ENCODE measurements at regions not wholly inside any gene's neighbourhood (a gene's known extent, or its start where the extent isn't known, plus 50 kb on each side); places are given as distances from the start of the nearest gene placed in this dataset.
A peak's percentile ranks its signal among the peaks of the same experiment; 100 is the strongest.

- no peak for ATAC-seq
- Mint-ChIP-seq H3K4me3 (no peak overlapping the region), H3K27me3 (no peaks in the 10 kb centered on the region), H3K27ac (no peak overlapping the region), H3K4me1 (no peaks in the 10 kb centered on the region), H3K36me3 (no peaks in the 10 kb centered on the region), H3K9me3 (no peaks in the 10 kb centered on the region)
Observed at GRCh38 chr15:96887730-96888129, 557.2 kb downstream of the NR2F2 start.

GRCh38 chr15:96888764-96889163 is 558.3 kb downstream of the NR2F2 start:
- no peaks in the 10 kb centered on the region for H3K27me3 Mint-ChIP-seq
- no peak for ATAC-seq
- no peaks in the 10 kb centered on the region for H3K4me1 Mint-ChIP-seq
- no peaks in the 10 kb centered on the region for H3K36me3 Mint-ChIP-seq
- no peak overlapping the region for H3K27ac Mint-ChIP-seq
- H3K9me3 Mint-ChIP-seq = no peaks in the 10 kb centered on the region
- H3K4me3 Mint-ChIP-seq = no peak overlapping the region

GRCh38 chr15:96889734-96890480 is 559.4 kb downstream of the NR2F2 start:
- Mint-ChIP-seq H3K9me3 (no peaks in the 10 kb centered on the region), H3K4me3 (peak overlapping the region; percentile 44), H3K36me3 (no peaks in the 10 kb centered on the region), H3K27ac (no peak overlapping the region), H3K27me3 (no peaks in the 10 kb centered on the region), H3K4me1 (no peaks in the 10 kb centered on the region)
- ATAC-seq = no peak

GRCh38 chr15:96891046-96891445 is 560.5 kb downstream of the NR2F2 start:
- H3K36me3 Mint-ChIP-seq = no peaks in the 10 kb centered on the region
- ATAC-seq = no peak
- H3K27me3 Mint-ChIP-seq = no peaks in the 10 kb centered on the region
- H3K4me1 Mint-ChIP-seq = no peaks in the 10 kb centered on the region
- no peak overlapping the region for H3K4me3 Mint-ChIP-seq
- no peaks in the 10 kb centered on the region for H3K9me3 Mint-ChIP-seq
- H3K27ac Mint-ChIP-seq = no peak overlapping the region

- no peak for ATAC-seq
- Mint-ChIP-seq H3K27me3 (no peaks in the 10 kb centered on the region), H3K36me3 (no peaks in the 10 kb centered on the region)
Observed at GRCh38 chr15:96893159-96893906, 562.8 kb downstream of the NR2F2 start.

GRCh38 chr15:96894659-96895058 is 564.2 kb downstream of the NR2F2 start:
- H3K9me3 Mint-ChIP-seq = no peaks in the 10 kb centered on the region
- no peaks in the 10 kb centered on the region for H3K4me1 Mint-ChIP-seq
- no peak for ATAC-seq
- H3K4me3 Mint-ChIP-seq = no peak overlapping the region
- H3K36me3 Mint-ChIP-seq = no peaks in the 10 kb centered on the region
- H3K27me3 Mint-ChIP-seq = no peaks in the 10 kb centered on the region
- H3K27ac Mint-ChIP-seq = no peak overlapping the region

More at GRCh38 chr15:96893159-96893906, 562.8 kb downstream of the NR2F2 start:
- Mint-ChIP-seq H3K27ac (no peak overlapping the region), H3K4me3 (no peak overlapping the region), H3K4me1 (no peaks in the 10 kb centered on the region), H3K9me3 (no peaks in the 10 kb centered on the region)

GRCh38 chr15:96896766-96897165 is 566.3 kb downstream of the NR2F2 start:
- no peak for ATAC-seq
- Mint-ChIP-seq H3K9me3 (peaks cover 9% of the 10 kb centered on the region), H3K36me3 (no peaks in the 10 kb centered on the region), H3K27me3 (no peaks in the 10 kb centered on the region), H3K27ac (no peak overlapping the region), H3K4me1 (no peaks in the 10 kb centered on the region), H3K4me3 (no peak overlapping the region)

- ATAC-seq = no peak
Observed at GRCh38 chr15:96914081-96914480, 583.6 kb downstream of the NR2F2 start.

GRCh38 chr15:96916750-96917149 is 586.2 kb downstream of the NR2F2 start:
- Mint-ChIP-seq H3K36me3 (no peaks in the 10 kb centered on the region), H3K27me3 (no peaks in the 10 kb centered on the region), H3K27ac (no peak overlapping the region), H3K4me1 (no peaks in the 10 kb centered on the region), H3K9me3 (peaks cover 13% of the 10 kb centered on the region), H3K4me3 (no peak overlapping the region)
- ATAC-seq = no peak

More at GRCh38 chr15:96914081-96914480, 583.6 kb downstream of the NR2F2 start:
- no peaks in the 10 kb centered on the region for H3K27me3 Mint-ChIP-seq
- no peak overlapping the region for H3K27ac Mint-ChIP-seq
- no peaks in the 10 kb centered on the region for H3K4me1 Mint-ChIP-seq
- H3K36me3 Mint-ChIP-seq = no peaks in the 10 kb centered on the region
- H3K4me3 Mint-ChIP-seq = no peak overlapping the region
- H3K9me3 Mint-ChIP-seq = peaks cover 13% of the 10 kb centered on the region

GRCh38 chr15:96924570-96924969 is 594.1 kb downstream of the NR2F2 start:
- Mint-ChIP-seq H3K9me3 (peaks cover 6% of the 10 kb centered on the region), H3K4me3 (no peak overlapping the region), H3K4me1 (no peaks in the 10 kb centered on the region), H3K27ac (no peak overlapping the region), H3K27me3 (no peaks in the 10 kb centered on the region), H3K36me3 (no peaks in the 10 kb centered on the region)
- ATAC-seq = no peak

- no peaks in the 10 kb centered on the region for H3K4me1 Mint-ChIP-seq
- no peaks in the 10 kb centered on the region for H3K27me3 Mint-ChIP-seq
- ATAC-seq = no peak
- no peaks in the 10 kb centered on the region for H3K36me3 Mint-ChIP-seq
- H3K9me3 Mint-ChIP-seq = peaks cover 5% of the 10 kb centered on the region
- H3K27ac Mint-ChIP-seq = no peak overlapping the region
- no peak overlapping the region for H3K4me3 Mint-ChIP-seq
Observed at GRCh38 chr15:96947296-96948229, 617.1 kb downstream of the NR2F2 start.

- ATAC-seq = no peak
- no peaks in the 10 kb centered on the region for H3K4me1 Mint-ChIP-seq
- H3K9me3 Mint-ChIP-seq = peaks cover 5% of the 10 kb centered on the region
- no peak overlapping the region for H3K4me3 Mint-ChIP-seq
- no peaks in the 10 kb centered on the region for H3K27me3 Mint-ChIP-seq
- no peak overlapping the region for H3K27ac Mint-ChIP-seq
- no peaks in the 10 kb centered on the region for H3K36me3 Mint-ChIP-seq
Observed at GRCh38 chr15:96948981-96949380, 618.5 kb downstream of the NR2F2 start.

- Mint-ChIP-seq H3K27me3 (no peaks in the 10 kb centered on the region), H3K9me3 (peaks cover 3% of the 10 kb centered on the region), H3K36me3 (no peaks in the 10 kb centered on the region), H3K27ac (no peak overlapping the region), H3K4me1 (no peaks in the 10 kb centered on the region), H3K4me3 (no peak overlapping the region)
- ATAC-seq = no peak
Observed at GRCh38 chr15:96958721-96959120, 628.2 kb downstream of the NR2F2 start.

GRCh38 chr15:96959501-96959900 is 629.0 kb downstream of the NR2F2 start:
- peaks cover 3% of the 10 kb centered on the region for H3K9me3 Mint-ChIP-seq
- ATAC-seq = no peak

More at GRCh38 chr15:96959501-96959900, 629.0 kb downstream of the NR2F2 start:
- Mint-ChIP-seq H3K36me3 (no peaks in the 10 kb centered on the region), H3K4me3 (no peak overlapping the region), H3K27me3 (no peaks in the 10 kb centered on the region), H3K27ac (no peak overlapping the region), H3K4me1 (no peaks in the 10 kb centered on the region)

Measured in stimulated activated memory B cell treated with anti-CD40 and anti-IgM and Interleukin-4, amounts not matched to agents 10 μg/mL and 1 μg/mL and 100 μg/mL, for 72 hours (primary cell).